NB4 (cell line): ENCODE measurements at regions not wholly inside any gene's neighbourhood (a gene's known extent, or its start where the extent isn't known, plus 50 kb on each side); places are given as distances from the start of the nearest gene placed in this dataset.
"Not testable (repeated sequence)": the region's sequence is repeated elsewhere in the genome, so short reads cannot be mapped to it uniquely, and the experiment has no call there.

Source experiments
- DNase-seq: peaks from one replicate; pipeline ENCODE4 v3.0.0; 2010; ENCODE audit warnings: low read depth
- H3K4me3 ChIP-seq: one replicate; pipeline ENCODE4 v1.5.1; 2011; ENCODE audit warnings: mild to moderate bottlenecking, low read depth, low read length, moderate library complexity
- CTCF ChIP-seq: IDR thresholded peaks from one replicate; pipeline ENCODE4 v1.5.1; 2012; ENCODE audit warnings: low read depth, low read length
- MYC ChIP-seq: IDR thresholded peaks from 2 replicates; pipeline ENCODE4 v1.6.1; 2011; ENCODE audit warnings: low read depth, low read length
- POLR2A ChIP-seq: IDR thresholded peaks from 2 replicates; pipeline ENCODE4 v1.6.1; 2011; ENCODE audit warnings: mild to moderate bottlenecking; ENCODE audit not compliant: insufficient read length; ENCODE audit errors: extremely low read depth
- TF ChIP-seq, protein P1 (sequence below): IDR thresholded peaks from 2 replicates; pipeline ENCODE4 v1.6.1; 2011; ENCODE audit warnings: low read depth, low read length

- DNase-seq: no peak
- TF ChIP-seq MYC (no peak), CTCF (no peak), POLR2A (no peak)
- TF ChIP-seq, protein P1, sequence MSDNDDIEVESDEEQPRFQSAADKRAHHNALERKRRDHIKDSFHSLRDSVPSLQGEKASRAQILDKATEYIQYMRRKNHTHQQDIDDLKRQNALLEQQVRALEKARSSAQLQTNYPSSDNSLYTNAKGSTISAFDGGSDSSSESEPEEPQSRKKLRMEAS: no peak
- H3K4me3 ChIP-seq: no peak overlapping the region
These were observed 80.7 kb upstream of the NEDD9 start for GRCh38 chr6:11313207-11313606.

DNA sequence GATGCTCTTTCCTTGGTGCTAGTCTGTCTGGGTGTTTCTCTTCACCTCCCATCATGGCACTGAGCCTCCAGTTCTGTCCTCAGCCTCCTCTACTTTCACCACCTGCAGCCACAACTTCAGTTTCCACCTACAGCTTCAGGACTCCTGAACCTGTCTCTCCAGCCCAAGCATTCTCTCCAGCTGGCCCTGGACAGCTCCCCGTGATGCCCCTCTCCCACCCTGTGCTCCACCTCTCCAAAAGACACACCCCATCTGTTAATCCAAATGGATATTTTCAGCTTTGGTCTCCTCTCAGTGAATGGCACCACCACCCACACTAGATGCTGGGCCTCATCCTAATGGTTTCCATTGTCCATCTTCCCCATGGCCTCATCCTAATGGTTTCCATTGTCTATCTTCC lies 79.5 kb upstream of the NEDD9 start:
- no peak for DNase-seq
- no peak overlapping the region for H3K4me3 ChIP-seq
- no peak for TF ChIP-seq MYC
- TF ChIP-seq POLR2A: no peak
- no peak for TF ChIP-seq CTCF
- TF ChIP-seq, protein P1: no peak

- no peak overlapping the region for H3K4me3 ChIP-seq
- no peak for DNase-seq
- TF ChIP-seq MYC: no peak
- no peak for TF ChIP-seq CTCF
- TF ChIP-seq, protein P1: no peak; the same call in 1 of the 2 replicates
- TF ChIP-seq POLR2A: no peak
These were observed 77.6 kb upstream of the NEDD9 start for GRCh38 chr6:11309947-11310665.

- DNase-seq: no peak
- no peak for TF ChIP-seq CTCF
- no peak for TF ChIP-seq POLR2A
- TF ChIP-seq, protein P1: no peak
- no peak for TF ChIP-seq MYC
- no peak overlapping the region for H3K4me3 ChIP-seq
These were observed 74.8 kb upstream of the NEDD9 start for GRCh38 chr6:11307226-11307625.

- H3K4me3 ChIP-seq: no peak overlapping the region
- DNase-seq: no peak
- TF ChIP-seq MYC (no peak), POLR2A (no peak), CTCF (no peak)
- TF ChIP-seq, protein P1: no peak
These were observed 72.5 kb upstream of the NEDD9 start for GRCh38 chr6:11304946-11305345.

DNA sequence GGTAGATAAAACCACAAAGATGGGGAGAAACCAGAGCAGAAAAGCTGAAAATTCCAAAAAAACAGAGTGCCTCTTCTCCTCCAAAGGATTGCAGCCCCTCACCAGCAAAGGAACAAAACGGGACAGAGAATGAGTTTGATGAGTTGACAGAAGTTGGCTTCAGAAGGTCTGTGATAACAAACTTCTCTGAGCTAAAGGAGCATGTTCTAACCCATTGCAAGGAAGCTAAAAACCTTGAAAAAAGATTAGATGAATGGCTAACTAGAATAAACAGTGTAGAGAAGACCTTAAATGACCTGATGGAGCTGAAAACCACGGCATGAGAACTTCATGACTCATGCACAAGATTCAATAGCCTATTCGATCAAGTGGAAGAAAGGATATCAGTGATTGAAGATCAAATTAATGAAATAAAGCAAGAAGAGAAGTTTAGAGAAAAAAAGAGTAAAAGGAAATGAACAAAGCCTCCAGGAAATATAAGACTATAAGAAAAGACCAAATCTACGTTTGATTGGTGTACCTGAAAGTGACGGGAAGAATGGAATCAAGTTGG lies 67.5 kb upstream of the NEDD9 start:
- not testable (repeated sequence) for DNase-seq, H3K4me3 ChIP-seq

DNA sequence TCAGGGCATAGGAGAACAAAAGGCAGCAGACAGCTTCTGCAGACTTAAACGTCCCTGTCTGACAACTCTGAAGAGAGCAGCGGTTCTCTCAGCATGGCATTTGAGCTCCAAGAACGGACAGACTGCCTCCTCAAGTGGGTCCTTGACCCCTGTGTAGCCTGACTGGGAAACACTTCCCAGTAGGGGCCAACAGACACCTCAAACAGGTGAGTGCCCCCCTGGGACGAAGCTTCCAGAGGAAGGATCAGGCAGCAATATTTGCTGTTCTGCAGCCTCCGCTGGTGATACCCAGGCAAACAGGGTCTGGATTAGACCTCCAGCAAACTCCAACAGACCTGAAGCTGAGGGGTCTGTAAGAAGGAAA lies 66.9 kb upstream of the NEDD9 start:
- not testable (repeated sequence) for H3K4me3 ChIP-seq, DNase-seq
